NOMO-1 treated with dmso at 0.1 percent for 144 hours (cell line): ENCODE measurements at regions not wholly inside any gene's neighbourhood (a gene's known extent, or its start where the extent isn't known, plus 50 kb on each side); places are given as distances from the start of the nearest gene placed in this dataset.
"Not testable (repeated sequence)": the region's sequence is repeated elsewhere in the genome, so short reads cannot be mapped to it uniquely, and the experiment has no call there.

ENCODE experiments used
- DNase-seq: peaks from one replicate; lab custom pipeline; 2025; ENCODE audit not compliant: unreplicated experiment; lab: John Stamatoyannopoulos, UW

DNA sequence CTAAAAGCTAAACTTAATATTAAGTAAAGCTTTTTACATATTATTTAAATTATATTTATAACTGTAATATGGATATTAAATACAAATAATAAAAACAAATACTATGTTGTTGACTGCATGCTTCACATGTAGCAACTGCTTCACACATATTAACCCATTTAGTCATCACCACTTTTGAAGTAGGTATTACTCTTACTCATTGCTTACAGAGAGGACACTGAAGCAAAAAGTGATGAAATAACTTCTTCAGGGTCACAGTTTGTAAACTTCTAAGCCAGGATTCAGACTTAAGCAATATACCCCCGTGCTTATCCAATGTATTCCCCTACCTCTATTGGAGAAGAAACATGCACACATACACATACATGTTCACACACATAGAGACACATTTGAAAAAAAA, 166.6 kb downstream of the DKK2 start:
- no peak for DNase-seq

DNA sequence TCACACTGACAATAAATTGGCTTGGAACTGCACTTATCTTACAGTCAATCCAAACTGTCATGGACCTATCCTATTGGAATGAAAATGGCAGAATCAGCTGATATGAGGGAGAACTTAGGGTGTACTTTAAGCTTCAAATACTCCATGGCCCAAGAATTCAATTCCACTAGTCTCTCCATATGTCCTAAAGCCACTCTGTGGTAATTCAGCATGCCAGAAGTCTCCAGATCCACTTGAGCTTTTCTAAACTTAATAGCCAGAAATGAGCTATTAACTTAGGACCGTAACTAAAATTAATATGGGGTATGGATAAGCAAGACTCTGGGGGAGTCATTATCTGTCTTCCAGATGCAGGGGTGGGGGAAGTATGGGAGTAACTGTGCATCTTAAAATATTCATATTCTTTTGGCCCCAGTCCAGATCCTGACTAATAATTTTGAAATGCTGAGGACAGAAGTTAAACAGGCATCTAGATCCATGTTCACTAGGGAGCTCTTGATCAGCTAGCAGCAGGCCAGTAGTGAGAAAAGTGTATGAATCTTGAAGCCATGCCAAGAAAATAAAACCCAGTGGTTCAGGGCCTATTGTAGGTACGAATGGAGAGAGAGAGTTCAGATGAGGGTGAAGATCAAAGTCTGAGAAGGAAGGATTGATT, 167.6 kb downstream of the DKK2 start:
- DNase-seq, result no peak

- no peak for DNase-seq
Measured at GRCh38 chr4:106864231-106864630, 171.9 kb downstream of the DKK2 start.

DNA sequence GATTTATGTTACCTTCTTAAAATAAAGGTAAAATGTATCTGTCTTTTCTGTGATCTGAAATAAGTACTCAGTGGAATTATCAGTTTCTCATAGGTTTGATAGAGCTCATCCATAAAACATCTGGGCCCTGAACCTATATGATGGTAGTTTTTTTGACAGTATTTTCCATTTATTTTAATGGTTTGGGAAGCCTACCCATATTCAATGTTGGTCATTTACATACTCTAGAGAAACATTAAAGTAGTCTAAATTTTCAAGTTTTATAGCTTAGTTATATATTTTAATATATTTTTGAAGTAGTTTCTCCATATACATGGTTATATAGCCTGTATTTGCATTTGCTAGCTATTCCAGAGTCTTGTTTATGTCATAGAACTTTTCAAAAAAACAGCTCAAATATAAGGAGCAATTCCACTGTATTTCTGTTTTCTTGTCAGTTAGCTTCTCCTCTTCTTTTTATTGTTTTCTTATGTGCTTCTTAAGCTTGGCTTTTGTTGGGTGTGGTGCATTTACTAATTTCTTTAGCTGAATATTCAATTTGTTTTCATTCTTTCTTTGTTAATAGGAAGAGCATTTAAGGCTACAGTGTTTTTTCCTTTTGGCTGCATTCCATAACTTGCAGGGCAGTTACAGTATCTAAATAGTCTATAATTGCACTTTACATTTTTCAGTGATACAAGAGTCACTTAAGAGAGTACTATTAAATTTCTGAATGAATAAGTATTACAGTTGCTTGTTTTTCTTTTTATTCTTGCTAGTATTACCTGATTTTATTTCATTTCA, 181.4 kb downstream of the DKK2 start:
- DNase-seq, result no peak

- no peak for DNase-seq
Measured at GRCh38 chr4:106852426-106852825, 183.7 kb downstream of the DKK2 start.

DNA sequence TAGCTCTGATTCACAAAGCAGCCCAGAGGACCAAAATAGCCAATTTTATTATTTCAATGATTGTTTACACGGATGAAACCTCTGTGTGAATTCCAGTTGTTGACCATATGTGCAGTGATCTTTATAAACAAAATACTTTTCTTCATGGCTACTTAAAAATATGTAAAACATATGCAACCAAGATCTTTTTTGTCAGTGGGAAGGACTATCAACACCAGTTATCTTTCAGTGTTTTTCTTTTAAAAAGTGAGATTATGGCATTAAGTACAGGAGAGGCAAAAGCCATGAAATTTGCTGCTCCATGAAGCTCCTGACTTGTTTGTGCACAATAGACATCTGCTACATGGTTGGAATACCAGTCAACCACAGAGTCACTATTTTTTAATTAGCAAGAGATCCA, 184.4 kb downstream of the DKK2 start:
- no peak for DNase-seq

DNA sequence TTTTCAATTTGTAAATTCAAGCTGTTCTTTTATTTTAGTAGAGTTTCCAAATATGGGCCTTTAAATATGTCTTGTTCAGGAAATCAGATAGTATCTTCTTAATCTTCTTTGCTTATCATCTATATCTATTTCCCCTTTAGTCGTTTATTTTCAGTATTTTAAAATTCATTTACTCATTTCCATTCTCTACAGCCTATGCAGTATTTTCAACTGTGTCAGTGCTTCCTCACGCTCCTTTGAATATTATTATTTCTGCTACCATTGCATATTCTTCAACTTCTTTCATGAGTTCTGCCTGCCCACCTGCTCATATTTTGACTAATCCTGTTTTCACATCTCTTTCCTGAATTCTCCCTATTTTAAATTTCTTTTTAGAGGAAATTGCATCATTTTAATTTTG, 185.4 kb downstream of the DKK2 start:
- no peak for DNase-seq

- no peak for DNase-seq
Measured at GRCh38 chr4:106835919-106836318, 200.2 kb downstream of the DKK2 start.

GRCh38 chr4:106830879-106831278, 205.2 kb downstream of the DKK2 start:
- DNase-seq, result no peak

GRCh38 chr4:106818764-106819163, 217.3 kb downstream of the DKK2 start:
- DNase-seq, result no peak

GRCh38 chr4:106816496-106816895, 219.6 kb downstream of the DKK2 start:
- DNase-seq, result no peak

DNA sequence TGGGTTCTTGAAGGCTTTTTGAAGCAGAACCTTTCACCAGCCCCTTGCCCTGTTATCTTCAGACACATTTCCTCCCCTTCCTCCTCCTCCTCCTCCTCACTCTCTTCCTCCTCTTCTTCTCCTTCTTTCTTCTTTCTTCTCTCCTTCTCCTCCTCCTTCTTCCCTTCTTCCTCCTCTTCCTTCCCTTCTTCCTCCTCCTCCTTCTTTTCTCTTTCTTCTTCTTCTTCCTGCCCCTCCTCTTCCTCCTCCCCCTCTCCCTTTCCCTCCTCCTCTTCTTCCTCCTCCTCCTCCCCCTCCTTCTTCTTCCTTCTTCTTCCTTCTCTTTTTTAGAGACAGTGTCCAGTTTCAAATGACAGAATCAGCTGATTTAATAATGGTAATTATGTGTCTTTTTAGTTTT, 226.0 kb downstream of the DKK2 start:
- no peak for DNase-seq

DNA sequence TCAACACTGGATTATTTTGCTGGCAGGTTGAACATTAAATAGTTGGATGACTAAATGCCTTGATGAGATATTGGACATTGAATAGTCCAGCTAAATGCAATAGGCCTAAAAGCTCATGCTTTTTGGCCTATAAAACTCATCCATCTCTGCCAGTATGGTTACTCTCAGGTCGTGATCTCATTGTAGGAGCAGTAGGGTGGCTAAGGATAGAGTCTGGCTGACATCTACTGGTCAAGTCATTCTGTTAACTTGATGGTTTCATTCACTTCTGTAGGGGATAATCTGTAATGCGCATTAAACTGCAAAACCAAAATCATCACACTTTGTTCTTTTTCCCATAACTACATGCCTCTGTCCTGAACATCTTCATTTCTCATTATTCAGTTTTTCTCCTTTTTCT, 227.0 kb downstream of the DKK2 start:
- DNase-seq, result peak; percentile 3

DNA sequence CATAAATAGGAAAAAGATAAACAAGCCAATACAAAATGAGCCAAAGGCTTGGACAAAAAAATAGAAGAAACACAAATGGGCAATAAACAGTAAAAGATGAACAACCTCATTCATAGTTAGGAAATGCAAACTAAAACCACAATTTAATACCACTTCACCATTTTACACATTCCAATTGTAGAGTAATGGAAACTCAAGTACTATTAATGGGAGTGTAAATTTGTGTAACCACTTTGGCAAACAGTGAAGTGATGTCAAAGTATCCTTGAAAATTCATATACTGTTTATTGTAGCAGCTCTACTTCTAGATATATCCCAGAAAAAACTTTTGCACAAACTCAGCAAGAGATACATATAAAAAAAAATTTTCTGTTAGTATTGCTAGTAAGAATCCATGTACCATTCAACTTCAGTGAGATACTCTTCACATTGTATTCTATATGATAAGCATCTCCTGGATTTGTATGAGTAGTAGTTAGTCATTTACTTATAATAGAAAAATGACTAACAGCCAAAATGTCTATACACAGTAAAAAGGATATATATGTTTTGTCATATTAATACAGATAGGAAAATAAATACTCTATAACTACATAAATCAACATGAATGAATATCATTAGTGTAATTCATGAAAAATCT, 229.8 kb downstream of the DKK2 start:
- DNase-seq, result no peak

- no peak for DNase-seq
Measured at GRCh38 chr4:106803083-106803482, 233.0 kb downstream of the DKK2 start.

GRCh38 chr4:106801386-106801785, 234.7 kb downstream of the DKK2 start:
- DNase-seq, result no peak

GRCh38 chr4:106796876-106797275, 239.2 kb downstream of the DKK2 start:
- DNase-seq, result no peak

DNA sequence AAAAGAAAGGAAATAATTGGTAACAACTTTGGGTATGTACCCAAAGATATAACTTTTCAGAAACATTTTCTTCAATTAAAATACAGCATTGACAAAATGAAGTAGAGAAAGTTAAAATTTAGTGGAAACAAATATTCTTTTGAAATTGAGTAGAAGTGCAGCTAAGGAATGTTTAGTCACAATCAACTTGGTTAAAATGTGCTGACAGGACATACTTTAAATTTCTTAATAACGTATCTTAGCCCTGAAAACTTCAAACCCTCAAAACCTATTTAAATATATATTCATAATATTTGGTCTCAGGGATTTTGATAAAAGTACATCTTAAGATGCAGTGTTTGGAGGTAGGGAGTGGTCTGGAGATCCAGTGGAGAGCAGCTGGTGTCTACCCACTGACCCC, 240.8 kb downstream of the DKK2 start:
- no peak for DNase-seq

- DNase-seq, result no peak
Measured at GRCh38 chr4:106793933-106794332, 242.2 kb downstream of the DKK2 start.

DNA sequence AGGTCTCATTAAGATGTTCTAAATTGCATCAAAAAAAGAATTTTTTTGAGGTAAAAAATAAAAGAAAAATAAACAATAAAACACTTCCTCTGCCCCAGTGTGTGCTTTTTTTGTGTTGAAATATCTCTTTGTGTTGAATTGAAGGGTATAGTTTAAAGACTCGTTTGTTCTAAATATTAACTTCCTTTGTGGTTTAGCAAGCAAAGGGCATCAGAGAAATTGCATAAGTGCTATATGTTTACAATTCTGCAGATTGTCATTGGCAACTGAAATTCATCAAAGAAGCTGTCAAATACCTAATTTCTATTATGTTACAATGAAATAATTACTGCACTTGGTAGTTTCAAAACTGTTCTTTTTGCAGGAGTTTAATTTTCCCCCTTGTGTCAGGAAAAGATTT, 260.5 kb downstream of the DKK2 start:
- DNase-seq, result peak; percentile 54

GRCh38 chr4:106774055-106774454, 262.1 kb downstream of the DKK2 start:
- DNase-seq, result not testable (repeated sequence)
